CD14-positive monocyte (primary cell): ENCODE measurements at regions not wholly inside any gene's neighbourhood (a gene's known extent, or its start where the extent isn't known, plus 50 kb on each side); places are given as distances from the start of the nearest gene placed in this dataset.

Experiments
- DNase-seq, 3 donors: peaks; one replicate each; pipeline ENCODE4 v3.0.0-alpha.2; 2011 to 2022
- H2AFZ ChIP-seq: 2 replicates; pipeline ENCODE4 v1.6.0; 2012; ENCODE audit warnings: mild to moderate bottlenecking, low read depth, low read length, inconsistent platforms; ENCODE audit not compliant: insufficient read depth, poor library complexity, severe bottlenecking
- H3K27ac ChIP-seq, 2 donors: 1 replicate in 1 of 2; 2 replicates in 1 of 2; pipeline ENCODE4 v1.5.1; 2012 to 2013; ENCODE audit warnings: low read length in 2 of 2, control low read depth in 1 of 2, inconsistent platforms in 1 of 2, low read depth in 1 of 2, mild to moderate bottlenecking in 1 of 2
- H3K27me3 ChIP-seq, 2 donors: one replicate each; pipeline versions ENCODE4 v1.6.0 to v1.6.1; 2011 to 2013; ENCODE audit warnings: low read length in 2 of 2; ENCODE audit not compliant: control insufficient read depth in 2 of 2, insufficient read depth in 2 of 2
- H3K36me3 ChIP-seq, 2 donors: replicated peaks in 1 of 2; 1 replicate in 1 of 2; 2 replicates in 1 of 2; pipeline versions ENCODE4 v1.5.1 to v1.6.1; 2012 to 2013; ENCODE audit warnings: low read length in 2 of 2, control low read depth in 1 of 2, inconsistent platforms in 1 of 2, mild to moderate bottlenecking in 1 of 2; ENCODE audit not compliant: insufficient read depth in 2 of 2, control insufficient read depth in 1 of 2
- H3K4me1 ChIP-seq, 2 donors: 1 replicate in 1 of 2; 2 replicates in 1 of 2; pipeline versions ENCODE4 v1.5.1 to v1.6.1; 2012 to 2013; ENCODE audit warnings: low read length in 2 of 2, control low read depth in 1 of 2, inconsistent platforms in 1 of 2, mild to moderate bottlenecking in 1 of 2, moderate library complexity in 1 of 2; ENCODE audit not compliant: insufficient read depth in 2 of 2, control insufficient read depth in 1 of 2
- H3K4me2 ChIP-seq: replicated peaks from 2 replicates; pipeline ENCODE3; 2012; ENCODE audit warnings: low read length, moderate library complexity, mild to moderate bottlenecking; ENCODE audit not compliant: poor library complexity, severe bottlenecking; ENCODE audit errors: extremely low read depth
- H3K4me3 ChIP-seq, 3 experiments: fragments of 200-600 bp in 1 of 3; sonication (generic) in 1 of 3; replicated peaks in 1 of 3; 1 replicate in 2 of 3; 2 replicates in 1 of 3; pipeline ENCODE4 v1.5.1; 2011 to 2013; ENCODE audit warnings: low read length in 3 of 3, mild to moderate bottlenecking in 3 of 3, control low read depth in 2 of 3, low read depth in 2 of 3, inconsistent platforms in 1 of 3, moderate library complexity in 1 of 3
- H3K79me2 ChIP-seq: 2 replicates; pipeline ENCODE4 v1.6.0; 2012; ENCODE audit warnings: mild to moderate bottlenecking, control low read depth, inconsistent platforms, low read length, moderate library complexity; ENCODE audit not compliant: insufficient read depth
- H3K9ac ChIP-seq: 2 replicates; pipeline ENCODE4 v1.6.0; 2017; ENCODE audit warnings: low read length, mild to moderate bottlenecking; ENCODE audit not compliant: insufficient read depth, poor library complexity, severe bottlenecking
- H3K9me3 ChIP-seq, 2 donors: replicated peaks in 1 of 2; 1 replicate in 1 of 2; 2 replicates in 1 of 2; pipeline versions ENCODE4 v1.5.1 to v1.6.1; 2012 to 2013; ENCODE audit warnings: low read length in 2 of 2, control low read depth in 1 of 2; ENCODE audit not compliant: control insufficient read depth in 1 of 2, insufficient read depth in 1 of 2
- H4K20me1 ChIP-seq: 2 replicates; pipeline ENCODE4 v1.6.0; 2012; ENCODE audit warnings: mild to moderate bottlenecking, low read length, control low read depth, moderate library complexity; ENCODE audit not compliant: insufficient read depth
- H3K27ac Mint-ChIP-seq, 7 donors: one replicate each; pipeline ENCODE4 v1.8.0; 2020; ENCODE audit warnings: mild to moderate bottlenecking in 7 of 7, mixed read lengths in 7 of 7, moderate library complexity in 6 of 7, inconsistent platforms in 2 of 7
- H3K27me3 Mint-ChIP-seq, 3 donors: one replicate each; pipeline ENCODE4 v1.8.0; 2021 to 2022; ENCODE audit warnings: low read depth in 3 of 3, mild to moderate bottlenecking in 3 of 3, mixed read lengths in 3 of 3, moderate library complexity in 3 of 3, inconsistent platforms in 1 of 3
- H3K36me3 Mint-ChIP-seq, 2 donors: one replicate each; pipeline ENCODE4 v1.8.0; 2020; ENCODE audit warnings: mixed read lengths in 2 of 2, inconsistent platforms in 1 of 2, mild to moderate bottlenecking in 1 of 2
- H3K4me1 Mint-ChIP-seq: one replicate; pipeline ENCODE4 v1.8.0; 2020; ENCODE audit warnings: mild to moderate bottlenecking, mixed read lengths
- H3K4me3 Mint-ChIP-seq, 2 donors: one replicate each; pipeline ENCODE4 v1.8.0; 2020; ENCODE audit warnings: mild to moderate bottlenecking in 2 of 2, mixed read lengths in 2 of 2, moderate library complexity in 1 of 2
- H3K9me3 Mint-ChIP-seq, 7 donors: one replicate each; pipeline ENCODE4 v1.8.0; 2020 to 2022; ENCODE audit warnings: mixed read lengths in 7 of 7, mild to moderate bottlenecking in 6 of 7, moderate library complexity in 6 of 7, inconsistent platforms in 2 of 7
- CTCF ChIP-seq: fragments of 200-600 bp; IDR thresholded peaks from one replicate; pipeline ENCODE4 v1.8.0; 2022; ENCODE audit warnings: antibody characterized with exemption, mild to moderate bottlenecking
- WGBS: methylation state at CpG from one replicate; pipeline ENCODE4 v1.1.5; 2013; ENCODE audit warnings: missing lambda C conversion rate; ENCODE audit not compliant: insufficient coverage; 5-methylcytosine and 5-hydroxymethylcytosine counted together
- intact Hi-C, 2 donors: fragments of 100-400 bp; cut with micrococcal nuclease; formaldehyde crosslinking; loops; one replicate each; pipeline versions ENCODE4 v1.15.0 to v1.15.1; 2023

- H2AFZ ChIP-seq = no peak overlapping the region
- H3K9me3 ChIP-seq = no peaks in the 10 kb centered on the region
- H3K4me3 ChIP-seq = no peak overlapping the region
- Mint-ChIP-seq H3K36me3 (no peaks in the 10 kb centered on the region), H3K27me3 (no peaks in the 10 kb centered on the region), H3K9me3 (peaks cover 0 to 2% (median 0%) of the 10 kb centered on the region in 7 donors), H3K4me1 (no peaks in the 10 kb centered on the region), H3K4me3 (no peak overlapping the region), H3K27ac (no peak overlapping the region)
- H3K4me1 ChIP-seq = no peaks in the 10 kb centered on the region
- TF ChIP-seq CTCF = no peak
- no peak overlapping the region for H3K9ac ChIP-seq
- H3K36me3 ChIP-seq = no peaks in the 10 kb centered on the region
- intact Hi-C loops = no loop called here
- 83% methylated on average over 2 of the region's 5 CpGs for WGBS
- no peaks in the 10 kb centered on the region for H4K20me1 ChIP-seq
- no peak overlapping the region for H3K4me2 ChIP-seq
- H3K27me3 ChIP-seq = no peaks in the 10 kb centered on the region
- H3K79me2 ChIP-seq = no peaks in the 10 kb centered on the region
- no peak overlapping the region for H3K27ac ChIP-seq
- no peak for DNase-seq
These were observed 751.7 kb downstream of the DACH1 start for GRCh38 chr13:71115301-71115700.

- Mint-ChIP-seq H3K4me1 (no peaks in the 10 kb centered on the region), H3K4me3 (no peak overlapping the region), H3K27me3 (peaks cover 0 to 3% (median 0%) of the 10 kb centered on the region in 3 donors), H3K36me3 (no peaks in the 10 kb centered on the region), H3K9me3 (peaks cover 0 to 4% (median 2%) of the 10 kb centered on the region in 7 donors), H3K27ac (no peak overlapping the region)
- H3K9me3 ChIP-seq = peaks cover 0 to 4% of the 10 kb centered on the region in 2 donors
- no peaks in the 10 kb centered on the region for H3K79me2 ChIP-seq
- H3K4me1 ChIP-seq = no peaks in the 10 kb centered on the region
- no peaks in the 10 kb centered on the region for H3K27me3 ChIP-seq
- no CpG with 5 or more reads among the region's 1 CpG for WGBS
- no peak for TF ChIP-seq CTCF
- no peak overlapping the region for H2AFZ ChIP-seq
- no peak overlapping the region for H3K9ac ChIP-seq
- no peak overlapping the region for H3K27ac ChIP-seq
- no peaks in the 10 kb centered on the region for H4K20me1 ChIP-seq
- H3K4me2 ChIP-seq = no peak overlapping the region
- no peaks in the 10 kb centered on the region for H3K36me3 ChIP-seq
- no peak overlapping the region for H3K4me3 ChIP-seq
- DNase-seq = no peak
- intact Hi-C loops = no loop called here
These were observed 770.6 kb downstream of the DACH1 start for GRCh38 chr13:71096421-71096820.
